GM19023 (cell line): ENCODE measurements at regions not wholly inside any gene's neighbourhood (a gene's known extent, or its start where the extent isn't known, plus 50 kb on each side); places are given as distances from the start of the nearest gene placed in this dataset.

Experiments used
- ATAC-seq: cut with Tn5 transposase; IDR thresholded peaks from one replicate; pipeline ENCODE4 v1.9.1; 2021; ENCODE audit warnings: mild to moderate bottlenecking, moderate library complexity; ENCODE audit not compliant: unreplicated experiment

- ATAC-seq = no peak
Measured at GRCh38 chr10:78623578-78624215, 445.1 kb upstream of the ZMIZ1 start.

GRCh38 chr10:78624791-78625190, 444.0 kb upstream of the ZMIZ1 start:
- ATAC-seq = no peak

GRCh38 chr10:78626471-78626870, 442.3 kb upstream of the ZMIZ1 start:
- no peak for ATAC-seq

- no peak for ATAC-seq
Measured at GRCh38 chr10:78627254-78627795, 441.4 kb upstream of the ZMIZ1 start.

GRCh38 chr10:78628976-78629375, 439.8 kb upstream of the ZMIZ1 start:
- no peak for ATAC-seq

GRCh38 chr10:78629773-78630172, 439.0 kb upstream of the ZMIZ1 start:
- ATAC-seq = no peak

GRCh38 chr10:78630944-78631838, 437.6 kb upstream of the ZMIZ1 start:
- ATAC-seq = no peak

- ATAC-seq = no peak
Measured at GRCh38 chr10:78634389-78634815, 434.4 kb upstream of the ZMIZ1 start.

- no peak for ATAC-seq
Measured at GRCh38 chr10:78634835-78635234, 433.9 kb upstream of the ZMIZ1 start.

GRCh38 chr10:78639629-78640028, 429.1 kb upstream of the ZMIZ1 start:
- no peak for ATAC-seq

GRCh38 chr10:78640796-78641636, 427.8 kb upstream of the ZMIZ1 start:
- ATAC-seq = no peak

GRCh38 chr10:78641693-78642092, 427.1 kb upstream of the ZMIZ1 start:
- ATAC-seq = no peak

GRCh38 chr10:78642269-78642816, 426.4 kb upstream of the ZMIZ1 start:
- ATAC-seq = no peak

GRCh38 chr10:78643513-78643912, 425.3 kb upstream of the ZMIZ1 start:
- no peak for ATAC-seq

GRCh38 chr10:78644550-78644949, 424.2 kb upstream of the ZMIZ1 start:
- ATAC-seq = no peak

- ATAC-seq = no peak
Measured at GRCh38 chr10:78645169-78645686, 423.5 kb upstream of the ZMIZ1 start.

GRCh38 chr10:78645975-78646374, 422.8 kb upstream of the ZMIZ1 start:
- ATAC-seq = no peak

- ATAC-seq = no peak
Measured at GRCh38 chr10:78648256-78648860, 420.4 kb upstream of the ZMIZ1 start.

GRCh38 chr10:78649429-78649828, 419.3 kb upstream of the ZMIZ1 start:
- ATAC-seq = no peak

- no peak for ATAC-seq
Measured at GRCh38 chr10:78650122-78650521, 418.6 kb upstream of the ZMIZ1 start.
